ENCODE measurements at regions not wholly inside any gene's neighbourhood (a gene's known extent, or its start where the extent isn't known, plus 50 kb on each side); places are given as distances from the start of the nearest gene placed in this dataset.
"Not testable (repeated sequence)": the region's sequence is repeated elsewhere in the genome, so short reads cannot be mapped to it uniquely, and the experiment has no call there.

- Mint-ChIP-seq H3K4me1 (ENCODE audit: low read depth, unreplicated experiment) (no peaks in the 10 kb centered on the region), H3K36me3 (ENCODE audit: unreplicated experiment) (no peaks in the 10 kb centered on the region), H3K27me3 (ENCODE audit: unreplicated experiment) (no peaks in the 10 kb centered on the region), H3K4me3 (ENCODE audit: unreplicated experiment) (no peak overlapping the region), H3K9me3 (ENCODE audit: unreplicated experiment) (no peaks in the 10 kb centered on the region), H3K27ac (ENCODE audit: unreplicated experiment) (no peak overlapping the region)
- DNase-seq: no peak
- no peak for TF ChIP-seq CTCF (IDR thresholded peaks at IDR 0.05; ENCODE audit: partially characterized antibody, unreplicated experiment)
Observed at GRCh38 chr5:18457255-18457654, 823.0 kb downstream of the TAF11L14 start.

DNA sequence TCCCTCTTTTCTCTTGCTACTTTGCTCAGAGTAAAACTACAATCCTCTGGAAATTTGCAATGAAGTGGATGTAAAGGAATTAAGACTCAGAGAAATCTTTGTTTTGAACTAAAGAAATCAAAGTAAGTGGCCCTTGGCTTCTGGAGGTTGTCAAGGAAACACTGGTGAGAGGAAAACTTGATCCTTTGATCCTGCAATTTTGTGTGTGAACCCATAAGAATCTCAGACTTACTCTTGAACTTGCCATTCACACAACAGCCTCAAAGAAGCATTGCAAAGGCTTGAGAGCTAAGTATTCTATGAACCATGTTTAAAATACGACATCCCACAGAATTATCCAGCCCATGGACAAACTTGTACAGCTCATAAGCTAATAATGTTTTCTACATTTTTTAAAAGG is 827.5 kb downstream of the TAF11L14 start:
- Mint-ChIP-seq H3K4me3 (ENCODE audit: unreplicated experiment) (no peak overlapping the region), H3K36me3 (ENCODE audit: unreplicated experiment) (no peaks in the 10 kb centered on the region), H3K9me3 (ENCODE audit: unreplicated experiment) (no peaks in the 10 kb centered on the region), H3K27me3 (ENCODE audit: unreplicated experiment) (no peaks in the 10 kb centered on the region), H3K4me1 (ENCODE audit: low read depth, unreplicated experiment) (no peaks in the 10 kb centered on the region), H3K27ac (ENCODE audit: unreplicated experiment) (no peak overlapping the region)
- DNase-seq: no peak
- no peak for TF ChIP-seq CTCF (IDR thresholded peaks at IDR 0.05; ENCODE audit: partially characterized antibody, unreplicated experiment)

GRCh38 chr5:18465833-18466681 is 831.8 kb downstream of the TAF11L14 start:
- Mint-ChIP-seq H3K27ac (ENCODE audit: unreplicated experiment) (no peak overlapping the region), H3K36me3 (ENCODE audit: unreplicated experiment) (no peaks in the 10 kb centered on the region), H3K4me3 (ENCODE audit: unreplicated experiment) (no peak overlapping the region), H3K27me3 (ENCODE audit: unreplicated experiment) (no peaks in the 10 kb centered on the region), H3K4me1 (ENCODE audit: low read depth, unreplicated experiment) (no peaks in the 10 kb centered on the region), H3K9me3 (ENCODE audit: unreplicated experiment) (no peaks in the 10 kb centered on the region)
- TF ChIP-seq CTCF (IDR thresholded peaks at IDR 0.05; ENCODE audit: partially characterized antibody, unreplicated experiment): peak; percentile 83
- peak; percentile 79 for DNase-seq

GRCh38 chr5:18466731-18467130 is 832.5 kb downstream of the TAF11L14 start:
- H3K27me3 Mint-ChIP-seq (ENCODE audit: unreplicated experiment): no peaks in the 10 kb centered on the region
- TF ChIP-seq CTCF (IDR thresholded peaks at IDR 0.05; ENCODE audit: partially characterized antibody, unreplicated experiment): no peak
- H3K36me3 Mint-ChIP-seq (ENCODE audit: unreplicated experiment): no peaks in the 10 kb centered on the region
- H3K4me3 Mint-ChIP-seq (ENCODE audit: unreplicated experiment): no peak overlapping the region
- H3K4me1 Mint-ChIP-seq (ENCODE audit: low read depth, unreplicated experiment): no peaks in the 10 kb centered on the region
- no peak for DNase-seq
- no peak overlapping the region for H3K27ac Mint-ChIP-seq (ENCODE audit: unreplicated experiment)
- H3K9me3 Mint-ChIP-seq (ENCODE audit: unreplicated experiment): peaks cover 2% of the 10 kb centered on the region

DNA sequence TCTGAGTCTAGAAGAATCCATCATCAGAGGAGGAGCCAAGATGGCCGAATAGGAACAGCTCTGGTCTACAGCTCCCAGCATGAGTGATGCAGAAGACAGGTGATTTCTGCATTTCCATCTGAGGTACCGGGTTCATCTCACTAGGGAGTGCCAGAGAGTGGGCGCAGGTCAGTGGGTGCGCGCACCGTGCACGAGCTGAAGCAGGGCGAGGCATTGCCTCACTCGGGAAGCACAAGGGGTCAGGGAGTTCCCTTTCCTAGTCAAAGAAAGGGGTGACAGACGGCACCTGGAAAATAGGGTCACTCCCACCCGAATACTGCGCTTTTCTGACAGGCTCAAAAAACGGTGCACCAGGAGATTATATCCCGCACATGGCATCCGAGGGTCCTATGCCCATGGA is 837.5 kb downstream of the TAF11L14 start:
- not testable (repeated sequence) for H3K27ac Mint-ChIP-seq (ENCODE audit: unreplicated experiment); H3K27me3 Mint-ChIP-seq (ENCODE audit: unreplicated experiment); H3K4me1 Mint-ChIP-seq (ENCODE audit: low read depth, unreplicated experiment); H3K4me3 Mint-ChIP-seq (ENCODE audit: unreplicated experiment); H3K36me3 Mint-ChIP-seq (ENCODE audit: unreplicated experiment); H3K9me3 Mint-ChIP-seq (ENCODE audit: unreplicated experiment); DNase-seq

Measured in glutamatergic neuron (in vitro differentiated cells).